Upper lobe of right lung (tissue), 1 donor: ENCODE measurements at regions not wholly inside any gene's neighbourhood (a gene's known extent, or its start where the extent isn't known, plus 50 kb on each side); places are given as distances from the start of the nearest gene placed in this dataset.

ENCODE experiments used
- ATAC-seq: fragments of 200-7000 bp; cut with Tn5 transposase; one replicate; pipeline ENCODE4 v1.9.1; 2020; ENCODE audit warnings: mild to moderate bottlenecking, moderate library complexity
- DNase-seq: peaks from one replicate; pipeline ENCODE4 v3.0.0-alpha.2; 2020
- H3K27ac ChIP-seq: fragments of 200-600 bp; one replicate; pipeline ENCODE4 v1.8.0; 2022
- H3K27me3 ChIP-seq: fragments of 200-600 bp; one replicate; pipeline ENCODE4 v1.8.0; 2022; ENCODE audit warnings: mild to moderate bottlenecking
- H3K36me3 ChIP-seq: fragments of 200-600 bp; one replicate; pipeline ENCODE4 v1.8.0; 2022
- H3K4me1 ChIP-seq: fragments of 200-600 bp; one replicate; pipeline ENCODE4 v1.8.0; 2022
- H3K4me3 ChIP-seq: fragments of 200-600 bp; one replicate; pipeline ENCODE4 v1.8.0; 2022; ENCODE audit warnings: mild to moderate bottlenecking
- H3K9me3 ChIP-seq: fragments of 200-600 bp; one replicate; pipeline ENCODE4 v1.8.0; 2022
- intact Hi-C: fragments of 100-400 bp; cut with DNase I; formaldehyde crosslinking; loops from one replicate; pipeline ENCODE4 v1.11.0; 2022
- TF ChIP-seq, protein P1 (sequence below): fragments of 200-600 bp; IDR thresholded peaks from one replicate; pipeline ENCODE4 v1.8.0; 2022; ENCODE audit warnings: antibody characterized with exemption
- donor health status: DM: no; HTN: yes; CAD: no; lungs with severe emphysema.

GRCh38 chr11:11173316-11174025, 179.6 kb downstream of the CSNK2A3 start:
- no peak overlapping the region for H3K4me3 ChIP-seq
- no peaks in the 10 kb centered on the region for H3K4me1 ChIP-seq
- TF ChIP-seq, protein P1, sequence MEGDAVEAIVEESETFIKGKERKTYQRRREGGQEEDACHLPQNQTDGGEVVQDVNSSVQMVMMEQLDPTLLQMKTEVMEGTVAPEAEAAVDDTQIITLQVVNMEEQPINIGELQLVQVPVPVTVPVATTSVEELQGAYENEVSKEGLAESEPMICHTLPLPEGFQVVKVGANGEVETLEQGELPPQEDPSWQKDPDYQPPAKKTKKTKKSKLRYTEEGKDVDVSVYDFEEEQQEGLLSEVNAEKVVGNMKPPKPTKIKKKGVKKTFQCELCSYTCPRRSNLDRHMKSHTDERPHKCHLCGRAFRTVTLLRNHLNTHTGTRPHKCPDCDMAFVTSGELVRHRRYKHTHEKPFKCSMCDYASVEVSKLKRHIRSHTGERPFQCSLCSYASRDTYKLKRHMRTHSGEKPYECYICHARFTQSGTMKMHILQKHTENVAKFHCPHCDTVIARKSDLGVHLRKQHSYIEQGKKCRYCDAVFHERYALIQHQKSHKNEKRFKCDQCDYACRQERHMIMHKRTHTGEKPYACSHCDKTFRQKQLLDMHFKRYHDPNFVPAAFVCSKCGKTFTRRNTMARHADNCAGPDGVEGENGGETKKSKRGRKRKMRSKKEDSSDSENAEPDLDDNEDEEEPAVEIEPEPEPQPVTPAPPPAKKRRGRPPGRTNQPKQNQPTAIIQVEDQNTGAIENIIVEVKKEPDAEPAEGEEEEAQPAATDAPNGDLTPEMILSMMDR = no peak
- H3K27me3 ChIP-seq = no peaks in the 10 kb centered on the region
- no peak overlapping the region for H3K27ac ChIP-seq
- ATAC-seq (no peak), DNase-seq (no peak)
- H3K9me3 ChIP-seq = no peaks in the 10 kb centered on the region
- intact Hi-C loops = no loop called here
- no peaks in the 10 kb centered on the region for H3K36me3 ChIP-seq

DNA sequence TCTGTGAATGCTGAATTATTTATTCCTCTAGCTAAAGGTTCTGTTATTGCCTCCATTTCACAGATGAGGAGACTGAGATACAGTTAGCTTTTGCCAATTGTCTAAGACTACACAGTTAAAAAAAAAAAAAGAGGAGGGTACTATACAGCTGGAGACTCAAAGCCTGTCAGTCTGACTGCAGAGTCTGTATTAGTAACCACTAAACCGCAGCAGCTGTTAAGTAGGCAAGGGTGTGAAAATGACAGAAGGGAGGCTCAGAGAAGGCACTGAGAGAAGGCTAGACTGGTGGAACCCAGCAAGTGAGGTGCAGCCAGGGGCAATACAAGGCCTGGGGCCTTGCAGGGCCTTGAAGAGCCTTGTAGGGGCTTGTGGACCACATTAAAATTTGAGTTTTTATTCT, 181.2 kb downstream of the CSNK2A3 start:
- TF ChIP-seq, protein P1 = no peak
- Histone ChIP-seq H3K4me3 (no peak overlapping the region), H3K27ac (no peak overlapping the region), H3K9me3 (no peaks in the 10 kb centered on the region), H3K4me1 (no peaks in the 10 kb centered on the region), H3K27me3 (no peaks in the 10 kb centered on the region), H3K36me3 (no peaks in the 10 kb centered on the region)
- DNase-seq (no peak), ATAC-seq (no peak)
- intact Hi-C loops = no loop called here

DNA sequence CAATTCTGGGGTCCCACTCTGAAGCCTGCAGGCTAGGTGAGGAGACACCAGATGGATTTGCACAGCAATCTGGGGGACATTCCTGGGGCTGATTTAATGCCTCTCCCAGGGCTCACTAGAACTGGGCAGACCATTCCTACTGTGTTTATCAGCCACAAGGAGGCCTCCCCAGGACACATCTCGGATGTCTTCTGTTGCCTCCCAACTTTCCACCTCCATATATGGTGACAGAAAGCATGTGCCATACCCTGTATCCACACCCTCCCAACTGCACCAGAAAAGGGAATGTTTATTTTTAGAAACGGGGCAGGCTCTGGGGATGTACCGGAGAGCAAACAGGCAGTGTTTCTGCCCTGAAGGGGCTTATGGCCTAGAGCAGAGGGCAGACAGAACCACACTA, 181.8 kb downstream of the CSNK2A3 start:
- H3K27me3 ChIP-seq = no peaks in the 10 kb centered on the region
- ATAC-seq (no peak), DNase-seq (no peak)
- H3K4me3 ChIP-seq = no peak overlapping the region
- H3K9me3 ChIP-seq = no peaks in the 10 kb centered on the region
- no peak overlapping the region for H3K27ac ChIP-seq
- TF ChIP-seq, protein P1 = no peak
- H3K36me3 ChIP-seq = no peaks in the 10 kb centered on the region
- no peaks in the 10 kb centered on the region for H3K4me1 ChIP-seq
- intact Hi-C loops = no loop called here

- no peak for ATAC-seq
These were observed 182.5 kb downstream of the CSNK2A3 start for GRCh38 chr11:11170352-11171084.

DNA sequence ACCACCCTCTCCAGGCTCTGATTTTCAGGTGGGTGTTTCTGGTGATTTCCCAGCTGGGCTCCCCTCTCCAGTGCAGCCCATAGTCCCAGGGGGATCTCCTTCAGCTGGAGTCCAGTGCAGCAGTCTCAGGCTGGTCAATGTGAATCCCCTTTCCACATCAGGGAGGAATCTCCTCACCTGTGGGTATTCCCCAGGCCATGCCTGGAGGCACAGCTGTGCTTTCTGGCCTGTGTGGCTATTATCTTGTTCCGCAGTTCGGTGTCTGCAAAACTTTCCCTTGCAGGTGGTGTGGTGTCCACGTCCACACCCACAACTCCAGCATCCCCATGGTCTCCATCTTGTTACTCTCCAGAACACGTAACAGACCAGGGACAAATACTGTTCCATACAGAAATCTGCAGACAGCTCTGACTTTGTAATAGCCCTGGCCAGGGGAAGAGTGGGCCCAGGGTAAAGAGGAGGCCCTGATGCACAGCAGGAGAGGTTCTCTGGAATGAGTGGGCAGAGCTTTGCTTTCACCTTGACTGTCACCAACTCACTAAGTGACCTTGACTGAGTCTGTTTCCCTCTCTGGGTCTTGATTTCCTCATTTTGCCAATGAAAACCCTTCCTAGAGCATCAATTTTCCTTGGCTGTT, 183.2 kb downstream of the CSNK2A3 start:
- no peak overlapping the region for H3K27ac ChIP-seq
- TF ChIP-seq, protein P1 = no peak
- ATAC-seq = no peak
- DNase-seq = no peak
- intact Hi-C loops = no loop called here
- H3K9me3 ChIP-seq = no peaks in the 10 kb centered on the region
- H3K36me3 ChIP-seq = no peaks in the 10 kb centered on the region
- H3K4me1 ChIP-seq = no peaks in the 10 kb centered on the region
- no peaks in the 10 kb centered on the region for H3K27me3 ChIP-seq
- no peak overlapping the region for H3K4me3 ChIP-seq

More at GRCh38 chr11:11170352-11171084, 182.5 kb downstream of the CSNK2A3 start:
- TF ChIP-seq, protein P1 = no peak
- intact Hi-C loops = no loop called here
- H3K9me3 ChIP-seq = no peaks in the 10 kb centered on the region
- H3K27ac ChIP-seq = no peak overlapping the region
- no peak for DNase-seq
- no peaks in the 10 kb centered on the region for H3K36me3 ChIP-seq
- no peaks in the 10 kb centered on the region for H3K27me3 ChIP-seq
- H3K4me1 ChIP-seq = no peaks in the 10 kb centered on the region
- no peak overlapping the region for H3K4me3 ChIP-seq
